ENCODE measurements at regions not wholly inside any gene's neighbourhood (a gene's known extent, or its start where the extent isn't known, plus 50 kb on each side); places are given as distances from the start of the nearest gene placed in this dataset.

- no peak for TF ChIP-seq CTCF (IDR thresholded peaks at IDR 0.05)
- no peak for TF ChIP-seq POLR2A (IDR thresholded peaks at IDR 0.05)
- TF ChIP-seq EP300 (IDR thresholded peaks at IDR 0.05) = no peak
Measured at GRCh38 chr4:126834854-126835253, 797.9 kb upstream of the INTU start.
